ENCODE measurements at regions not wholly inside any gene's neighbourhood (a gene's known extent, or its start where the extent isn't known, plus 50 kb on each side); places are given as distances from the start of the nearest gene placed in this dataset.

DNA sequence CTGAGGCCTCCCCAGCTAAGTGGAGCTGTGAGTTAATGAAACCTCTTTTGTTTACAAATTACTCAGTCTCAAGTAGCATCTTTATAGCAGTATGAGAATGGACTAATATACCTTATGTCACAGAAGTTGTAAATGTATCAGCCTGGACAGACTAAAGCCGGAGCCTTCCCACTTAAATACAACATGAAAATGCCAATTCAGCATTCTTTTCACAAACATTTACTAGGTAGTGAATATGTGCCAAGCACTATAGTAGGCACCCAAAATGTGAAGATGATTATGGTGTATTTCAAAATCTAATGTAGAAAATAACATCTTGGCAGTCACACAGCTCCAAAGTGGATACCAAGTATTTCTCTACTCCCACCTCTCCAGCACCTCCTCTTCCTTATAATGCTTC is 693.0 kb downstream of the KCNJ2 start:
- no peaks in the 10 kb centered on the region for H4K20me1 ChIP-seq (ENCODE audit: insufficient read depth, poor library complexity, severe bottlenecking)
- no peak overlapping the region for H2AFZ ChIP-seq
- H3K36me3 ChIP-seq (replicated peaks; ENCODE audit: insufficient read depth, low read depth): no peaks in the 10 kb centered on the region
- TF ChIP-seq EZH2phosphoT487 (IDR thresholded peaks at IDR 0.05; ENCODE audit: low read depth, severe bottlenecking, unreplicated experiment): no peak
- no peak for TF ChIP-seq EZH2 (IDR thresholded peaks at IDR 0.05; ENCODE audit: borderline replicate concordance)
- TF ChIP-seq, protein P1, sequence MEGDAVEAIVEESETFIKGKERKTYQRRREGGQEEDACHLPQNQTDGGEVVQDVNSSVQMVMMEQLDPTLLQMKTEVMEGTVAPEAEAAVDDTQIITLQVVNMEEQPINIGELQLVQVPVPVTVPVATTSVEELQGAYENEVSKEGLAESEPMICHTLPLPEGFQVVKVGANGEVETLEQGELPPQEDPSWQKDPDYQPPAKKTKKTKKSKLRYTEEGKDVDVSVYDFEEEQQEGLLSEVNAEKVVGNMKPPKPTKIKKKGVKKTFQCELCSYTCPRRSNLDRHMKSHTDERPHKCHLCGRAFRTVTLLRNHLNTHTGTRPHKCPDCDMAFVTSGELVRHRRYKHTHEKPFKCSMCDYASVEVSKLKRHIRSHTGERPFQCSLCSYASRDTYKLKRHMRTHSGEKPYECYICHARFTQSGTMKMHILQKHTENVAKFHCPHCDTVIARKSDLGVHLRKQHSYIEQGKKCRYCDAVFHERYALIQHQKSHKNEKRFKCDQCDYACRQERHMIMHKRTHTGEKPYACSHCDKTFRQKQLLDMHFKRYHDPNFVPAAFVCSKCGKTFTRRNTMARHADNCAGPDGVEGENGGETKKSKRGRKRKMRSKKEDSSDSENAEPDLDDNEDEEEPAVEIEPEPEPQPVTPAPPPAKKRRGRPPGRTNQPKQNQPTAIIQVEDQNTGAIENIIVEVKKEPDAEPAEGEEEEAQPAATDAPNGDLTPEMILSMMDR (IDR thresholded peaks at IDR 0.05; ENCODE audit: poor library complexity): no peak
- no peak for DNase-seq (ENCODE audit: low spot score)
- no peaks in the 10 kb centered on the region for H3K4me1 ChIP-seq (ENCODE audit: insufficient read depth)
- no peak overlapping the region for H3K4me2 ChIP-seq
- no peaks in the 10 kb centered on the region for H3K9me3 ChIP-seq (ENCODE audit: low read depth)
- H3K79me2 ChIP-seq: no peaks in the 10 kb centered on the region
- H3K4me3 ChIP-seq: no peak overlapping the region
- H3K9me2 ChIP-seq (replicated peaks; ENCODE audit: insufficient read depth): no peaks in the 10 kb centered on the region
- no peaks in the 10 kb centered on the region for H3K27me3 ChIP-seq
- no peak overlapping the region for H3K27ac ChIP-seq
- WGBS (ENCODE audit: low lambda C conversion rate, missing lambda C conversion rate): 78% methylated on average over 1 of the region's 1 CpG

- no peaks in the 10 kb centered on the region for H3K79me2 ChIP-seq
- H3K36me3 ChIP-seq (replicated peaks; ENCODE audit: insufficient read depth, low read depth): no peaks in the 10 kb centered on the region
- H3K27ac ChIP-seq: no peak overlapping the region
- TF ChIP-seq EZH2 (IDR thresholded peaks at IDR 0.05; ENCODE audit: borderline replicate concordance) (no peak), EZH2phosphoT487 (IDR thresholded peaks at IDR 0.05; ENCODE audit: low read depth, severe bottlenecking, unreplicated experiment) (no peak)
- TF ChIP-seq, protein P1 (IDR thresholded peaks at IDR 0.05; ENCODE audit: poor library complexity): no peak
- 81% methylated on average over 8 of the region's 8 CpGs for WGBS (ENCODE audit: low lambda C conversion rate, missing lambda C conversion rate)
- H3K4me3 ChIP-seq: no peak overlapping the region
- DNase-seq (ENCODE audit: low spot score): no peak
- H3K27me3 ChIP-seq: no peaks in the 10 kb centered on the region
- no peak overlapping the region for H3K4me2 ChIP-seq
- no peaks in the 10 kb centered on the region for H4K20me1 ChIP-seq (ENCODE audit: insufficient read depth, poor library complexity, severe bottlenecking)
- no peaks in the 10 kb centered on the region for H3K9me2 ChIP-seq (replicated peaks; ENCODE audit: insufficient read depth)
- no peak overlapping the region for H2AFZ ChIP-seq
- no peaks in the 10 kb centered on the region for H3K4me1 ChIP-seq (ENCODE audit: insufficient read depth)
- H3K9me3 ChIP-seq (ENCODE audit: low read depth): no peaks in the 10 kb centered on the region
Measured at GRCh38 chr17:70863436-70864248, 694.3 kb downstream of the KCNJ2 start.

- 48% methylated on average over 5 of the region's 5 CpGs for WGBS (ENCODE audit: low lambda C conversion rate, missing lambda C conversion rate)
- no peak overlapping the region for H3K4me3 ChIP-seq
- no peaks in the 10 kb centered on the region for H3K27me3 ChIP-seq
- no peaks in the 10 kb centered on the region for H3K9me2 ChIP-seq (replicated peaks; ENCODE audit: insufficient read depth)
- no peak overlapping the region for H2AFZ ChIP-seq
- TF ChIP-seq, protein P1 (IDR thresholded peaks at IDR 0.05; ENCODE audit: poor library complexity): no peak
- TF ChIP-seq EZH2 (IDR thresholded peaks at IDR 0.05; ENCODE audit: borderline replicate concordance) (no peak), EZH2phosphoT487 (IDR thresholded peaks at IDR 0.05; ENCODE audit: low read depth, severe bottlenecking, unreplicated experiment) (no peak)
- no peaks in the 10 kb centered on the region for H3K9me3 ChIP-seq (ENCODE audit: low read depth)
- no peaks in the 10 kb centered on the region for H3K36me3 ChIP-seq (replicated peaks; ENCODE audit: insufficient read depth, low read depth)
- peaks cover 2% of the 10 kb centered on the region for H3K4me1 ChIP-seq (ENCODE audit: insufficient read depth)
- H3K27ac ChIP-seq: no peak overlapping the region
- no peak for DNase-seq (ENCODE audit: low spot score)
- no peaks in the 10 kb centered on the region for H4K20me1 ChIP-seq (ENCODE audit: insufficient read depth, poor library complexity, severe bottlenecking)
- no peaks in the 10 kb centered on the region for H3K79me2 ChIP-seq
- H3K4me2 ChIP-seq: no peak overlapping the region
Measured at GRCh38 chr17:70865993-70866804, 696.9 kb downstream of the KCNJ2 start.

Data from hepatocyte (in vitro differentiated cells).